Tongue (tissue), 1 donor: ENCODE measurements at regions not wholly inside any gene's neighbourhood (a gene's known extent, or its start where the extent isn't known, plus 50 kb on each side); places are given as distances from the start of the nearest gene placed in this dataset.
"Not testable (repeated sequence)": the region's sequence is repeated elsewhere in the genome, so short reads cannot be mapped to it uniquely, and the experiment has no call there.

Experiments
- DNase-seq: peaks from one replicate; pipeline ENCODE4 v3.0.0-alpha.2; 2015

DNA sequence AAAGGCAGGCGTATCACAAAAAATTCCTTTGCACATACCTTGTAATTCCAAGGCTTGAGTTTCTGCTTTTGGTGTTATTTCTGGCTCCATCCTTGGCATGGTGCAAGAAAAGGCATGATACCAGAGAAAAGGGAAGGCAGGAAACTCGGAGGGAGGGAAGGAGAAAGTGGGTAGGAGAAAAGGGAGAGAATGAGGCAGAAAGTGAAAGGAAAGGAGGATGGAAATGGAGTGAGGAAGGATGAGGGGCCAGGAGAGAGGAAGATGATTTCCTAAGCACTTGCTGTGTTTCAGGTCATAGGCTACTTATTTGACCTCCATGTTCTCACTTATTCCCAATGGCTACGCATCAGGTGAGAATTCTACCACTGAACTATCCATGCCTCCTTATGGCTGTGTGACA lies 110.8 kb upstream of the JCAD start:
- no peak for DNase-seq

GRCh38 chr10:30169342-30169741 lies 110.0 kb upstream of the JCAD start:
- no peak for DNase-seq

GRCh38 chr10:30166929-30167328 lies 107.5 kb upstream of the JCAD start:
- DNase-seq = no peak

- DNase-seq = not testable (repeated sequence)
These were observed 104.0 kb upstream of the JCAD start for GRCh38 chr10:30163410-30163809.

GRCh38 chr10:30162796-30163195 lies 103.4 kb upstream of the JCAD start:
- DNase-seq = not testable (repeated sequence)

- no peak for DNase-seq
These were observed 101.0 kb upstream of the JCAD start for GRCh38 chr10:30160271-30160982.

- DNase-seq = not testable (repeated sequence)
These were observed 100.2 kb upstream of the JCAD start for GRCh38 chr10:30159614-30160013.

GRCh38 chr10:30158325-30158960 lies 99.1 kb upstream of the JCAD start:
- DNase-seq = no peak

GRCh38 chr10:30155401-30155800 lies 96.0 kb upstream of the JCAD start:
- peak; percentile 24 for DNase-seq

- DNase-seq = no peak
These were observed 95.2 kb upstream of the JCAD start for GRCh38 chr10:30154561-30154960.

DNA sequence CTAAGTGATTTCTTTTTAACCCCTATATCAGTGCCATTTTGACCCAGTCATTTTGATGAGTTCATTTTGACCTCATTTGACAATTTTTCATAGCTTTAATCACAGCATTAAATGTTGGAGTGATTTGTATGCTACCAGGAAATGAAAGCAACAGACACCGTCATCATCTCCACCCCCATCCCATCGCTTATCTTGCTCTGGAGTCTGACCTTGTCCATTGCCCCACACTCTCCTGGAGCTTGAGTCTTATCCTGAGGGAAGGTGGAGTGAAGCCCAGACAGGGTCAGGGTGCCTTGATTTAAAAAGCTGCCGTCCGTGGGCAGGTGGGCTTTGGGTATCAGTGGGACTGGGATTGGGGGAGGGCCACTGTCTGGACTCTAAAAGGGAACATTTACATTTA lies 94.7 kb upstream of the JCAD start:
- DNase-seq = no peak

DNA sequence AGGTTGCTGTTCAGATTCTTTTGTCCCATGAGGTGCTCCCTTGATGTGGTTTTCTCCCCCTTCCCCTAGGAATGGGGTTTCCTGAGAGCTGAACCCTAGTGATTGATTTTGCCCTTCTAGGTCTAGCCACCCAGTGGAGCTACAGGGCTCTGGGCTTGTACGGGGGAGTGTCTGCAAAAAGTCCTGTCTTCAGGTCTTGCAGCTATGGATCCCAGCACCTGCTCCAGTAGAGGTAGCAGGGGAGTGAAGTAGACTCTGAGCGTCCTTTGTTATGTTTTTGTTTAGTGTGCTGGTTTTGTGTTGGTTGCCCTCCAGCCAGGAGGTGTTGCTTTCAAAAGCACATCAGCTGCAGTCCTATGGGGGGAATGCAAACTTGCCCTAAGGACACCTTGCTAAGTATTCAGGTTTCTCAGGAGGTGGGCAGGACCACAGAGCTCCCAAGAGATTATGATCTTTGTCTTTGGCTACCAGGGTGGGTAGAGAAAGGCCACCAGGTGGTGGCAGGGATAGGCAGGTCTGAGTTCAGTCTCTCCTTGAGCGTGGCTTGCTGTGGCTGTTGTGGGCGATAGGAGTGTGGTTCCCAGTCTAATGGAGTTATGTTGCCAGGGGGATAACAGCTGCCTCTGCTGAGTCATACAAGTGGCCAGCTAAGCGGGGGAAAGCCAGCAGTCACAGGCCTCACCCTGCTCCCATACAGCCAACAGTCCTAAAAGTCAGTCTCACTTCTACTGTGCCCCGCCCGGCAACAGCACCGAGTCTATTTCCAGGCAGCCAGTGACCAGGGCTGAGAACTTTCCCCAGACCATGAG lies 92.4 kb upstream of the JCAD start:
- DNase-seq = peak; percentile 79

DNA sequence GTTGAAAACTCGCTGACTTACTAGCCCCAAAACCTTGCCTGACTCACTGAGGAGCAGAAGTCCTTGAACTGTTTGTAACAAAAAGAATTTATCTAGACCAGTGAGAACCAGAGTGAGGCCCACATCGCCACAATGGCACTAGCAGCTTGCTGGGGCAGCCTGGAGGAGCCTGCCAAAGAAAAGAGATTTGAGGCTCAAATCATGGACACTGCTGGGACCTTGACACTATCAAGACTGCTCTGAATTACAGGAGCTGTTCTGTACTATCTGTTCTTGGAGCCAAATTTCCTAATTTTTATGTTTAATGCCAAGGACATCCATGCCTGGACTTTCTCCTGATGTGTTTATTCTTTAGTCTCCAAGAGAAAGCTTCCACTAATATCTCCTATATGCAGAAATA lies 82.0 kb upstream of the JCAD start:
- no peak for DNase-seq

DNA sequence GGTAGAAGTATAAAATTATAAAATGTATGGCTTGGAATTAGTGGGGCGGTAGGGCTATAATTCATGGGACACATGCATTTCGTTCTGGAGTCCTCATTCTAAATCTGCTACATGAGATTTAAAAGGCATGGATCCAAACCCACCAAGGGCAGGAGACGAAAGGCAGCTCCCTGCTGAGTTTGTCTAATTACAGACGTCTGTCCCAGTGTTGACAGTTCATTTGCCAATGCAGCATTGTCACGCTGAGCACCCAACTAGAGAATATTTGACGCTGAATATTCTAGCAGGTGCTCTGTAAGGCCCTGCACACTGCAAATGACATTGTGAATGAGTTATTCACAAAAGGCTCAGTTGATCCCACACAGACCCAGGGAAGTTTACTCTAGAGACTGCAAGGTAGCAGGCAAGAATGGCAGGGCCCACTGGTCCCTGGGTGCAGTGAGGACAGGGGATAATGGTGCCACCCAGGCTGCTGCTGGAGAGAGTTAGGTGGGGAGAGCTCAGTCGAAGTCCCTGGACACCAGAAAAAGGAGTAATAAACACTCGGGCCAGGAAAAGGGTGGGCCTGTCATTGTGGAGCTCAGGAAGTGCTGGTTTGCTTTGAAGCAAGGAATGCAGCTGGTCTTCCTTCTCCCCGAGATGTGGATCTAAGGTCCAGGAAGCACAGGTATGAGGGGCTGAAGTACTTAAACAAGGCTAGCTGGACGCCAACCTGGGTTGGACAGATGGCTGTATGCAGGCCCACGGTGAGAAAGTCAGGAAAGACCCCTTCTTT lies 75.0 kb upstream of the JCAD start:
- no peak for DNase-seq

GRCh38 chr10:30133198-30133597 lies 73.8 kb upstream of the JCAD start:
- no peak for DNase-seq

- not testable (repeated sequence) for DNase-seq
These were observed 72.0 kb upstream of the JCAD start for GRCh38 chr10:30131369-30131768.

GRCh38 chr10:30129326-30129725 lies 69.9 kb upstream of the JCAD start:
- DNase-seq = not testable (repeated sequence)

DNA sequence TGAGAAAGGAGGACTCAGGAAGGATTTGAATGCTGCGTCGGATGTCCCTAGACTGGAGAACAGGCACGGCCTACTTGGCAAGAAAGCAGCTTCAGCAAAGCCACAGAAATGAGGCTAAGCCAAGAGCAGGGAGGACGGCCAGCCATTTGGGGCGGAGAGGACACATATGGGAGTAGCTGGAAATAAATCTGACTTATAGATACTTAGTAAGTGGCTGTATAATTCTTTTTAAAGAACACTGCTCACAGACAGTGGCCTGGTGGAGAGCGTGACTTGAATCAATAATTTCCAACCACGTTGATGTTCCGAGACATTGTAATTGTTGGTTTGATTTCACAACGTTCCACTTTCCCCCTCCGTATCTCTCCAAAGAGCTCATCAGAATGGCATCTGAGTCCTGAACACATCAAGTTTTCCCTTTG lies 67.7 kb upstream of the JCAD start:
- no peak for DNase-seq

- DNase-seq = no peak
These were observed 66.1 kb upstream of the JCAD start for GRCh38 chr10:30125496-30125895.

DNA sequence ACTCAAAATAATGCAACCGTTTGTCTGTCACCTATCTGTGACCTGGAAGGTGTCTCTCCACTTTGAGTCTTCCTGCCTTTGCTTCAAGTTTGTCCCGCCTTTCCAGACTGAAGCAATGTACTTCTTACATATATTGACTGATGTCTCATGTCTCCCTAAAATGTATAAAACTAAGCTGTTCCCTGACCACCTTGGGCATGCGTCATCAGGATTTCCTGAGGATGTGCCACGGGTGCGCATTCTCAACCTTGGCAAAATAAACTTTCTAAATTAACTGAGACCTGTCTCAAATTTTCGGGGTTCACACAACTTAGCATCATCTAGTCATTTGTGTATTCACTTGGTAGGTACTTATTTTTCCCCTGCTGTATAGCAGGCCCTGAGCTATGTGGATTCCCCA lies 65.3 kb upstream of the JCAD start:
- no peak for DNase-seq

DNA sequence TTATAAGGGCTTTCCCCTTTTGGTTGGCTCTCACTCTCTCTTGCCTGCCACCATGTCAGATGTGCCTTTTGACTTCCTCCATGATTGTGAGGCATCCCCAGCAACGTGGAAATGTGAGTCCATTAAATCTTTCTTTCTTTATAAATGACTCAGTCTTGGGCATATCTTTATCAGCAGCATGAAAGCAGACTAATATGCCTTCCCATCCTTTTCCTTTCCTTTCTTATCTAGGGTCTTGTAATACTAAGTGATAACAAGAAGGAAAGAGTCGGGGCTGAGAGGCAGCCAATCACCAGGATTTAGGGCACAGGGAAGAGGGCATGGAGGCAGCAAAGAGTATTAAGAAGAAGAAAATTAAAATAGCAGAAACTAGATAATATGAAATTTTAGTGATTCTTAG lies 62.0 kb upstream of the JCAD start:
- DNase-seq = no peak

- DNase-seq = no peak
These were observed 59.2 kb upstream of the JCAD start for GRCh38 chr10:30118590-30118989.
